ENCODE measurements at regions not wholly inside any gene's neighbourhood (a gene's known extent, or its start where the extent isn't known, plus 50 kb on each side); places are given as distances from the start of the nearest gene placed in this dataset.

GRCh38 chr4:115629270-115629669, 515.9 kb upstream of the NDST4 start:
- TF ChIP-seq CTCF (IDR thresholded peaks at IDR 0.05), result no peak
- no peak for TF ChIP-seq POLR2A (IDR thresholded peaks at IDR 0.05)
